ENCODE measurements at regions not wholly inside any gene's neighbourhood (a gene's known extent, or its start where the extent isn't known, plus 50 kb on each side); places are given as distances from the start of the nearest gene placed in this dataset.

DNA sequence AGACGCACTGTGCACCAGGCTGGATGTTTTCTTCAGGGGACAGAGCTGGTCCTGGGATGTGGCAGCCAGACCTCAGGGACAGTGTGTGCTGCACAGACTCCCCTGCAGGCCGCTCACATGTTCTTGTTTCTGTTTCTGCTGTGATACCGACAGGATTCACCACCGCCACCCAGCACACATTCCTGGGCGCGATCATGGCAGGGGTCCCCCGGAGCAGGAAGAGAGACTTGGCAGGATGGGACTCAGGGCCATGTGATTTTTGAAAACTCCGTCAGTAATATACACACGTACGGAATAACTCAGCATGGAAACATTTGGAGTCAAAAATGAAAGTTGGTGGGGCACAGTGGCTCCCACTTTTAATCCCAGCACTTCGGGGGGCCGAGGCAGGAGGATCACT lies 79.0 kb downstream of the HAPSTR1 start:
- DNase-seq (no peak), ATAC-seq (ENCODE audit: low read depth in 2 of 2) (no peak)
- H3K4me1 Mint-ChIP-seq, result no peaks in the 10 kb centered on the region
- H3K4me3 Mint-ChIP-seq, result no peak overlapping the region
- H3K36me3 ChIP-seq (ENCODE audit: control insufficient read depth, insufficient read depth, low read length), result no peaks in the 10 kb centered on the region
- H3K27ac Mint-ChIP-seq, result peak overlapping the region in 1 of 3 donors; percentile 14
- no peak overlapping the region for H3K4me3 ChIP-seq (ENCODE audit: low read depth, low read length)
- H3K27me3 ChIP-seq (ENCODE audit: control insufficient read depth, insufficient read depth, low read length), result no peaks in the 10 kb centered on the region
- H3K27ac ChIP-seq (ENCODE audit: insufficient read depth, low read length, poor library complexity, severe bottlenecking), result no peak overlapping the region
- no peaks in the 10 kb centered on the region for H3K36me3 Mint-ChIP-seq
- no peaks in the 10 kb centered on the region for H3K9me3 ChIP-seq (ENCODE audit: control insufficient read depth in 2 of 2, low read length in 2 of 2)
- peaks cover 0 to 2% (median 0%) of the 10 kb centered on the region in 7 donors for H3K9me3 Mint-ChIP-seq
- H3K4me1 ChIP-seq (ENCODE audit: control insufficient read depth, insufficient read depth, low read length, poor library complexity, severe bottlenecking), result no peaks in the 10 kb centered on the region
- H3K27me3 Mint-ChIP-seq, result peaks cover 4% of the 10 kb centered on the region

DNA sequence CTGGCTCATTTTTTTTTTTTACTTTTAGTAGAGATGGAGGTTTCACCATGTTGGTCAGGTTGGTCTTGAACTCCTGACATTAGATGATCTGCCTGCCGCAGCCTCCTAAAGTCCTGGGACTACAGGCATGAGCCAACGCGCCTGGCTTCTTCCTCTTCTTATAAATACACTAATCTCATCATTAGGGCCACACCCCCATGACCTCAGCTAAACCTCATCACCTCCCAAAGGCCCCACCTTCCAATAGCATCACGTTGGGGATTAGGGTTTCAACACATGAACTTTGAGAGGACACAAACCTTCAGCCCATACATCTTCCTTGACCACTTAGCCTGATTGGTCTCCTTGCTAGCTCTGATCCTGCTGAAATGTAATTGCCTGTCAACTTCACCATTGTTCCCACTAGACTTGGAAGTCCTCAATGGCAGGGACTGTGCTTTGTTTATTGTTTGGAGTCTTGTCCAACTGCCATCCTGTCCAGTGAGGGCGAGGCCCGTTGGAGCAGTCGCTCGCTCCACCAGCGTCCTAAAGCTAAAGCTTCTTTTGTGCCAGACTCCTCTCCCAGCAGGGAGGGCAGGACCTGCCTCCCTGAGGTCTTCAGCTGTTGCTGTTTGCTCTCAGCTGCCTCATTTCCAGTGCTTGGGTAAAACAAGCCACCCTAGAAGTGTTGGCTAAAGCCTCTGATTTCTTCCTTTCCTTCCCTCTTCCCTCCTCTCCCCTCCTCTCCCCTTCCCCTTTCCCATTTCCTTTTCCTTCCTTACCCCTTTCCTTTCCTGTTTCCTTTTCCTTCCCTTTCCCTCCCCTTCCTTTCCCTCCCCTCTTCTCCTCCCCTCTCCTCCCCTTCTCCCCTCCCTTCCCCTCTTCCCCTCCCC lies 85.3 kb downstream of the HAPSTR1 start:
- Histone ChIP-seq H3K9me3 (ENCODE audit: control insufficient read depth in 2 of 2, low read length in 2 of 2) (no peaks in the 10 kb centered on the region), H3K27me3 (ENCODE audit: control insufficient read depth, insufficient read depth, low read length) (no peaks in the 10 kb centered on the region), H3K36me3 (ENCODE audit: control insufficient read depth, insufficient read depth, low read length) (no peaks in the 10 kb centered on the region), H3K4me3 (ENCODE audit: low read depth, low read length) (no peak overlapping the region), H3K27ac (ENCODE audit: insufficient read depth, low read length, poor library complexity, severe bottlenecking) (no peak overlapping the region), H3K4me1 (ENCODE audit: control insufficient read depth, insufficient read depth, low read length, poor library complexity, severe bottlenecking) (no peaks in the 10 kb centered on the region)
- H3K9me3 Mint-ChIP-seq, result peaks cover 0 to 2% (median 0%) of the 10 kb centered on the region in 7 donors
- H3K4me3 Mint-ChIP-seq, result no peak overlapping the region
- peaks cover 11% of the 10 kb centered on the region for H3K27me3 Mint-ChIP-seq
- no peaks in the 10 kb centered on the region for H3K36me3 Mint-ChIP-seq
- DNase-seq, result no peak
- no peak for ATAC-seq (ENCODE audit: low read depth in 2 of 2)
- H3K27ac Mint-ChIP-seq, result no peak overlapping the region
- no peaks in the 10 kb centered on the region for H3K4me1 Mint-ChIP-seq

GRCh38 chr16:9177861-9178260 lies 86.4 kb downstream of the HAPSTR1 start:
- ATAC-seq (ENCODE audit: low read depth in 2 of 2) (no peak), DNase-seq (no peak)
- Histone ChIP-seq H3K27me3 (ENCODE audit: control insufficient read depth, insufficient read depth, low read length) (no peaks in the 10 kb centered on the region), H3K36me3 (ENCODE audit: control insufficient read depth, insufficient read depth, low read length) (no peaks in the 10 kb centered on the region), H3K4me3 (ENCODE audit: low read depth, low read length) (no peak overlapping the region), H3K9me3 (ENCODE audit: control insufficient read depth in 2 of 2, low read length in 2 of 2) (no peaks in the 10 kb centered on the region), H3K4me1 (ENCODE audit: control insufficient read depth, insufficient read depth, low read length, poor library complexity, severe bottlenecking) (no peaks in the 10 kb centered on the region), H3K27ac (ENCODE audit: insufficient read depth, low read length, poor library complexity, severe bottlenecking) (no peak overlapping the region)
- H3K4me3 Mint-ChIP-seq, result no peak overlapping the region
- no peaks in the 10 kb centered on the region for H3K36me3 Mint-ChIP-seq
- H3K4me1 Mint-ChIP-seq, result no peaks in the 10 kb centered on the region
- H3K27ac Mint-ChIP-seq, result no peak overlapping the region
- H3K27me3 Mint-ChIP-seq, result peaks cover 11% of the 10 kb centered on the region
- peaks cover 0 to 4% (median 0%) of the 10 kb centered on the region in 7 donors for H3K9me3 Mint-ChIP-seq

- ATAC-seq (ENCODE audit: low read depth in 2 of 2) (no peak), DNase-seq (no peak)
- H3K36me3 Mint-ChIP-seq, result no peaks in the 10 kb centered on the region
- Histone ChIP-seq H3K27ac (ENCODE audit: insufficient read depth, low read length, poor library complexity, severe bottlenecking) (no peak overlapping the region), H3K27me3 (ENCODE audit: control insufficient read depth, insufficient read depth, low read length) (no peaks in the 10 kb centered on the region), H3K4me3 (ENCODE audit: low read depth, low read length) (no peak overlapping the region), H3K4me1 (ENCODE audit: control insufficient read depth, insufficient read depth, low read length, poor library complexity, severe bottlenecking) (no peaks in the 10 kb centered on the region), H3K9me3 (ENCODE audit: control insufficient read depth in 2 of 2, low read length in 2 of 2) (no peaks in the 10 kb centered on the region), H3K36me3 (ENCODE audit: control insufficient read depth, insufficient read depth, low read length) (no peaks in the 10 kb centered on the region)
- H3K27me3 Mint-ChIP-seq, result peaks cover 8% of the 10 kb centered on the region
- no peak overlapping the region for H3K4me3 Mint-ChIP-seq
- no peaks in the 10 kb centered on the region for H3K4me1 Mint-ChIP-seq
- peaks cover 0 to 4% (median 0%) of the 10 kb centered on the region in 7 donors for H3K9me3 Mint-ChIP-seq
- no peak overlapping the region for H3K27ac Mint-ChIP-seq
Observed at GRCh38 chr16:9183682-9184353, 92.4 kb downstream of the HAPSTR1 start.

DNA sequence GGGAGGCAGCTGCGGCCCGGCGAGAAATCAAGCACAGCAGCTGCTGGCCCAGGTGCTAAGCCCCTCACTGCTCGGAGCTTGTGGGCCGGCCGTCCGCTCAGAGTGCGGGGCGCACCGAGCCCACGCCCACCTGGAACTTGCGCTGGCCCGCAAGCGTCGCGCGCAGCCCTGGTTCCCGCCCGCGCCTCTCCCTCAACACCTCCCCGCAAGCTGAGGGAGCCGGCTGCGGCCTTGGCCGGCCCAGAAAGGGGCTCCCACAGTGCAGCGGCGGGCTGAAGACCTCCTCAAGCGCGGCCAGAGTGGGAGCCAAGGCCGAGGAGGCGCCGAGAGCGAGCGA lies 92.9 kb downstream of the HAPSTR1 start:
- Histone ChIP-seq H3K4me3 (ENCODE audit: low read depth, low read length) (no peak overlapping the region), H3K9me3 (ENCODE audit: control insufficient read depth in 2 of 2, low read length in 2 of 2) (no peaks in the 10 kb centered on the region), H3K36me3 (ENCODE audit: control insufficient read depth, insufficient read depth, low read length) (no peaks in the 10 kb centered on the region), H3K27ac (ENCODE audit: insufficient read depth, low read length, poor library complexity, severe bottlenecking) (no peak overlapping the region), H3K4me1 (ENCODE audit: control insufficient read depth, insufficient read depth, low read length, poor library complexity, severe bottlenecking) (no peaks in the 10 kb centered on the region), H3K27me3 (ENCODE audit: control insufficient read depth, insufficient read depth, low read length) (no peaks in the 10 kb centered on the region)
- H3K4me1 Mint-ChIP-seq, result no peaks in the 10 kb centered on the region
- no peak overlapping the region for H3K27ac Mint-ChIP-seq
- H3K27me3 Mint-ChIP-seq, result peaks cover 5% of the 10 kb centered on the region
- no peaks in the 10 kb centered on the region for H3K36me3 Mint-ChIP-seq
- ATAC-seq (ENCODE audit: low read depth in 2 of 2), result no peak
- H3K9me3 Mint-ChIP-seq, result peaks cover 0 to 4% (median 0%) of the 10 kb centered on the region in 7 donors
- H3K4me3 Mint-ChIP-seq, result no peak overlapping the region
- no peak for DNase-seq

- H3K27me3 Mint-ChIP-seq, result peaks cover 4% of the 10 kb centered on the region
- no peak overlapping the region for H3K27ac Mint-ChIP-seq
- Histone ChIP-seq H3K4me3 (ENCODE audit: low read depth, low read length) (no peak overlapping the region), H3K27ac (ENCODE audit: insufficient read depth, low read length, poor library complexity, severe bottlenecking) (no peak overlapping the region), H3K36me3 (ENCODE audit: control insufficient read depth, insufficient read depth, low read length) (no peaks in the 10 kb centered on the region), H3K4me1 (ENCODE audit: control insufficient read depth, insufficient read depth, low read length, poor library complexity, severe bottlenecking) (no peaks in the 10 kb centered on the region), H3K27me3 (ENCODE audit: control insufficient read depth, insufficient read depth, low read length) (no peaks in the 10 kb centered on the region), H3K9me3 (ENCODE audit: control insufficient read depth in 2 of 2, low read length in 2 of 2) (no peaks in the 10 kb centered on the region)
- no peak for ATAC-seq (ENCODE audit: low read depth in 2 of 2)
- DNase-seq, result no peak
- H3K4me1 Mint-ChIP-seq, result no peaks in the 10 kb centered on the region
- H3K9me3 Mint-ChIP-seq, result peaks cover 0 to 4% (median 0%) of the 10 kb centered on the region in 7 donors
- H3K4me3 Mint-ChIP-seq, result no peak overlapping the region
- H3K36me3 Mint-ChIP-seq, result no peaks in the 10 kb centered on the region
Observed at GRCh38 chr16:9185381-9185780, 93.9 kb downstream of the HAPSTR1 start.

DNA sequence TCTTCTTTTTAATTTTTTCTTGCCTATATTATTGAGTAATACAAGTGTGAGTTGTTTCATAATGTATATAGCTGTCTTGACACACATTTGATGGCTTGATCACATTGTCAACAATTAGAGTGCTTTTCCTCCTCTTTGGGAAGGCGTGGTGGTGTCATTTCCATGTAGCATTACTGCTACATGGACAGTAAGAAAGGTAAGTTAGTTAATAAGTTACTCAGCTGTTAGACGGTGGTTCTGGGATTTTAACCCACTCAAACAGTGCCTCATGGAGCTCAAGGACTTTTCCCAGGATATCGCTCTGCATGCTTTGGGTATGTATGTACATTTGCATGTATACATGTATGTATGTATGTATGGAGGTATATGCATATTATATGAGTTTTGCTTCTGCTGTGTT lies 94.6 kb downstream of the HAPSTR1 start:
- Histone ChIP-seq H3K27me3 (ENCODE audit: control insufficient read depth, insufficient read depth, low read length) (no peaks in the 10 kb centered on the region), H3K4me3 (ENCODE audit: low read depth, low read length) (no peak overlapping the region), H3K9me3 (ENCODE audit: control insufficient read depth in 2 of 2, low read length in 2 of 2) (no peaks in the 10 kb centered on the region), H3K27ac (ENCODE audit: insufficient read depth, low read length, poor library complexity, severe bottlenecking) (no peak overlapping the region), H3K36me3 (ENCODE audit: control insufficient read depth, insufficient read depth, low read length) (no peaks in the 10 kb centered on the region), H3K4me1 (ENCODE audit: control insufficient read depth, insufficient read depth, low read length, poor library complexity, severe bottlenecking) (no peaks in the 10 kb centered on the region)
- H3K4me3 Mint-ChIP-seq, result no peak overlapping the region
- H3K27me3 Mint-ChIP-seq, result no peaks in the 10 kb centered on the region
- peaks cover 0 to 4% (median 0%) of the 10 kb centered on the region in 7 donors for H3K9me3 Mint-ChIP-seq
- no peaks in the 10 kb centered on the region for H3K36me3 Mint-ChIP-seq
- DNase-seq (no peak), ATAC-seq (ENCODE audit: low read depth in 2 of 2) (no peak)
- no peaks in the 10 kb centered on the region for H3K4me1 Mint-ChIP-seq
- no peak overlapping the region for H3K27ac Mint-ChIP-seq

- Histone ChIP-seq H3K27ac (ENCODE audit: insufficient read depth, low read length, poor library complexity, severe bottlenecking) (no peak overlapping the region), H3K4me1 (ENCODE audit: control insufficient read depth, insufficient read depth, low read length, poor library complexity, severe bottlenecking) (no peaks in the 10 kb centered on the region), H3K9me3 (ENCODE audit: control insufficient read depth in 2 of 2, low read length in 2 of 2) (no peaks in the 10 kb centered on the region), H3K36me3 (ENCODE audit: control insufficient read depth, insufficient read depth, low read length) (no peaks in the 10 kb centered on the region), H3K27me3 (ENCODE audit: control insufficient read depth, insufficient read depth, low read length) (no peaks in the 10 kb centered on the region), H3K4me3 (ENCODE audit: low read depth, low read length) (no peak overlapping the region)
- Mint-ChIP-seq H3K4me1 (no peaks in the 10 kb centered on the region), H3K9me3 (peaks cover 0 to 5% (median 0%) of the 10 kb centered on the region in 7 donors), H3K27ac (no peak overlapping the region), H3K27me3 (no peaks in the 10 kb centered on the region), H3K4me3 (no peak overlapping the region), H3K36me3 (no peaks in the 10 kb centered on the region)
- ATAC-seq (ENCODE audit: low read depth in 2 of 2), result no peak
- no peak for DNase-seq
Observed at GRCh38 chr16:9188721-9189120, 97.3 kb downstream of the HAPSTR1 start.
